ENCODE measurements at regions not wholly inside any gene's neighbourhood (a gene's known extent, or its start where the extent isn't known, plus 50 kb on each side); places are given as distances from the start of the nearest gene placed in this dataset.
"Not testable (repeated sequence)": the region's sequence is repeated elsewhere in the genome, so short reads cannot be mapped to it uniquely, and the experiment has no call there.

DNA sequence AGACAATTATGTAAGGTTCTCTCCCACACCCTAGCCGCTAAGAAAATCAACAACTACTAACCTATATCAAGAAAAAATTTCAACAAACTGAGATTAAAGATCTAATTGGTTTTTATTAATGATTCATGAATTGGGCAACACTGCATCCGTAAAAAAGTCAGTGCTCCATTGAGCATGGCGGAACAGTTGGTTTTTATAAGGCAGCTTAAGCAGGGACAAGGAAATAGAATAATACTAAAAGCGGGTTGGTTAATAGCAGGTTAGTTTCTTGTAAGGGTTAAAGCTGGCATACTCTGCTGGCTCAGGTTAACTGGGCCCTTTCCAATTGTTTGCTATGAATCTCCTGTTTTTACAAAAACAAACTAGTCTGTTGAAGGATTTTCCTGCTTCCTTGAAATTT is 202.3 kb upstream of the RASGEF1B start:
- Mint-ChIP-seq H3K9me3 (no peaks in the 10 kb centered on the region), H3K27me3 (ENCODE audit: low read depth) (no peaks in the 10 kb centered on the region), H3K4me1 (peaks cover 8% of the 10 kb centered on the region), H3K27ac (no peak overlapping the region), H3K4me3 (no peak overlapping the region), H3K36me3 (no peaks in the 10 kb centered on the region)
- TF ChIP-seq, protein P1, sequence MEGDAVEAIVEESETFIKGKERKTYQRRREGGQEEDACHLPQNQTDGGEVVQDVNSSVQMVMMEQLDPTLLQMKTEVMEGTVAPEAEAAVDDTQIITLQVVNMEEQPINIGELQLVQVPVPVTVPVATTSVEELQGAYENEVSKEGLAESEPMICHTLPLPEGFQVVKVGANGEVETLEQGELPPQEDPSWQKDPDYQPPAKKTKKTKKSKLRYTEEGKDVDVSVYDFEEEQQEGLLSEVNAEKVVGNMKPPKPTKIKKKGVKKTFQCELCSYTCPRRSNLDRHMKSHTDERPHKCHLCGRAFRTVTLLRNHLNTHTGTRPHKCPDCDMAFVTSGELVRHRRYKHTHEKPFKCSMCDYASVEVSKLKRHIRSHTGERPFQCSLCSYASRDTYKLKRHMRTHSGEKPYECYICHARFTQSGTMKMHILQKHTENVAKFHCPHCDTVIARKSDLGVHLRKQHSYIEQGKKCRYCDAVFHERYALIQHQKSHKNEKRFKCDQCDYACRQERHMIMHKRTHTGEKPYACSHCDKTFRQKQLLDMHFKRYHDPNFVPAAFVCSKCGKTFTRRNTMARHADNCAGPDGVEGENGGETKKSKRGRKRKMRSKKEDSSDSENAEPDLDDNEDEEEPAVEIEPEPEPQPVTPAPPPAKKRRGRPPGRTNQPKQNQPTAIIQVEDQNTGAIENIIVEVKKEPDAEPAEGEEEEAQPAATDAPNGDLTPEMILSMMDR (IDR thresholded peaks at IDR 0.05; ENCODE audit: unreplicated experiment) = no peak
- no peak for DNase-seq (ENCODE audit: low spot score in 2 of 2, unreplicated experiment in 2 of 2)

DNA sequence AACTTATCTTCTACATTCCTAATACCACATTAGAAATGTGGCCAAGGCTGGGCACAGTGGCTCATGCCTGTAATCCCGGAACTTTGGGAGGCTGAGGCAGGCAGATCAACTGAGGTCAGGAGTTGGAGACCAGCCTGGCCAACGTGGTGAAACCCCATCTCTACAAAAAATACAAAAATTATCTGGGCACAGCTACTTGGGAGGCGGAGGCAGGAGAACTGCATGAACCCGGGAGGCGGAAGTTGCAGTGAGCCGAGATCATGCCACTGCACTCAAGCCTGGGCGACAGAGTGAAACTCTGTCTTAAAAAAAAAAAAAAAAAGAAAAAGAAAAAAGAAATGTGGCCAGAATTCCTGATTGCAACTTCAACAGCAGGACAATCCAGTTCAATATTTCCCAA is 196.6 kb upstream of the RASGEF1B start:
- H3K9me3 Mint-ChIP-seq; H3K36me3 Mint-ChIP-seq; DNase-seq (ENCODE audit: low spot score in 2 of 2, unreplicated experiment in 2 of 2); H3K27me3 Mint-ChIP-seq (ENCODE audit: low read depth); H3K4me3 Mint-ChIP-seq; H3K27ac Mint-ChIP-seq: not testable (repeated sequence)
- peaks cover 28% of the 10 kb centered on the region for H3K4me1 Mint-ChIP-seq

DNA sequence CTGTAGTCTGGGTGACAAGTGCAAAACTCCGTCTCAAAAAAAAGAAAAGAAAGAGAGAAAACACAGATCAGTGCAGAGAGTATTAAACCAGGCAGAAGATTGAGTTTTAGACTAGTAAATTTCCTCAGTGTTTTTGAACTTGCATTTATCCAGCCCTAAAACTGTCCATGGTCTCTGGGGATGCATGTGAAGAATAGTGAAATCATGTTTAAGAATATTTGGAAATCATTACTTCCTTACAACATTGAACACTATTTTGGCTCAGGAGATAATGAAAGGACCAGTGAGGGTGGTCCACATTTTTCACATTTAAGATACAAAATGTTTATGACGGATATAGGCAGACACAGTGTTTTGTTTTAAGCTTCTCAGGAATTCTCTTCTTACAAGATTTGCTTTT is 195.8 kb upstream of the RASGEF1B start:
- DNase-seq (ENCODE audit: low spot score in 2 of 2, unreplicated experiment in 2 of 2) = no peak
- H3K4me1 Mint-ChIP-seq = peaks cover 32% of the 10 kb centered on the region
- H3K4me3 Mint-ChIP-seq = no peak overlapping the region
- TF ChIP-seq, protein P1 (IDR thresholded peaks at IDR 0.05; ENCODE audit: unreplicated experiment) = no peak
- no peaks in the 10 kb centered on the region for H3K36me3 Mint-ChIP-seq
- no peak overlapping the region for H3K27ac Mint-ChIP-seq
- H3K9me3 Mint-ChIP-seq = no peaks in the 10 kb centered on the region
- no peaks in the 10 kb centered on the region for H3K27me3 Mint-ChIP-seq (ENCODE audit: low read depth)

GRCh38 chr4:81666491-81666890 is 194.8 kb upstream of the RASGEF1B start:
- no peaks in the 10 kb centered on the region for H3K9me3 Mint-ChIP-seq
- TF ChIP-seq, protein P1 (IDR thresholded peaks at IDR 0.05; ENCODE audit: unreplicated experiment) = no peak
- H3K27me3 Mint-ChIP-seq (ENCODE audit: low read depth) = no peaks in the 10 kb centered on the region

DNA sequence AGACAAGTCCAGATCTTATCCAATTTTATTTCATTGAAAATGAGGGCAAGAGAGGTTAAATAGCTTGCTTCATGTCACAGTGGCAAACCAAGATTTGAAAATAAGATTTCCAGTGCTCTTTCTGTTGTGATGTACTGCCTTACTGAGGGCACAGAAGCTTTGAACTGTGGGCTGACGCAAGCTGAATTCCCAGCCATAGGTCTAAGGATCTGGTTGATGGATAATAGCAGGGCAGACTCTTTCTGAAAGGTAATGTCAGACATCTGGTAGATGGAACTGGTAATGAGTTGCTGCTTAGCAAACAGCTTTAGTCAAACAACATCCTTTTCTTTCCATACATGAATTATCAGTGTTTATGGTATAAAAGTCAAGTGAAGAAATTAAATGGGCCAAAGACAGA is 193.9 kb upstream of the RASGEF1B start:
- TF ChIP-seq, protein P1 (IDR thresholded peaks at IDR 0.05; ENCODE audit: unreplicated experiment) = no peak
- H3K27ac Mint-ChIP-seq = no peak overlapping the region
- no peaks in the 10 kb centered on the region for H3K36me3 Mint-ChIP-seq
- no peaks in the 10 kb centered on the region for H3K27me3 Mint-ChIP-seq (ENCODE audit: low read depth)
- H3K4me3 Mint-ChIP-seq = no peak overlapping the region
- no peaks in the 10 kb centered on the region for H3K9me3 Mint-ChIP-seq
- DNase-seq (ENCODE audit: low spot score in 2 of 2, unreplicated experiment in 2 of 2) = no peak
- peaks cover 32% of the 10 kb centered on the region for H3K4me1 Mint-ChIP-seq

More at GRCh38 chr4:81666491-81666890, 194.8 kb upstream of the RASGEF1B start:
- H3K27ac Mint-ChIP-seq = no peak overlapping the region
- DNase-seq (ENCODE audit: low spot score in 2 of 2, unreplicated experiment in 2 of 2) = no peak
- no peaks in the 10 kb centered on the region for H3K36me3 Mint-ChIP-seq
- H3K4me1 Mint-ChIP-seq = peaks cover 32% of the 10 kb centered on the region
- H3K4me3 Mint-ChIP-seq = no peak overlapping the region

- Mint-ChIP-seq H3K4me3 (no peak overlapping the region), H3K4me1 (peaks cover 32% of the 10 kb centered on the region), H3K36me3 (no peaks in the 10 kb centered on the region), H3K9me3 (no peaks in the 10 kb centered on the region), H3K27ac (no peak overlapping the region), H3K27me3 (ENCODE audit: low read depth) (no peaks in the 10 kb centered on the region)
- TF ChIP-seq, protein P1 (IDR thresholded peaks at IDR 0.05; ENCODE audit: unreplicated experiment) = no peak
- no peak for DNase-seq (ENCODE audit: low spot score in 2 of 2, unreplicated experiment in 2 of 2)
Observed at GRCh38 chr4:81665045-81665444, 193.3 kb upstream of the RASGEF1B start.
